DMS53 treated with DMSO at 0.1 percent for 48 hours (cell line): ENCODE measurements at regions not wholly inside any gene's neighbourhood (a gene's known extent, or its start where the extent isn't known, plus 50 kb on each side); places are given as distances from the start of the nearest gene placed in this dataset.
A peak's percentile ranks its signal among the peaks of the same experiment; 100 is the strongest.

Experiments used
- DNase-seq: peaks from one replicate; lab custom pipeline; 2025; ENCODE audit not compliant: unreplicated experiment; lab: John Stamatoyannopoulos, UW

DNA sequence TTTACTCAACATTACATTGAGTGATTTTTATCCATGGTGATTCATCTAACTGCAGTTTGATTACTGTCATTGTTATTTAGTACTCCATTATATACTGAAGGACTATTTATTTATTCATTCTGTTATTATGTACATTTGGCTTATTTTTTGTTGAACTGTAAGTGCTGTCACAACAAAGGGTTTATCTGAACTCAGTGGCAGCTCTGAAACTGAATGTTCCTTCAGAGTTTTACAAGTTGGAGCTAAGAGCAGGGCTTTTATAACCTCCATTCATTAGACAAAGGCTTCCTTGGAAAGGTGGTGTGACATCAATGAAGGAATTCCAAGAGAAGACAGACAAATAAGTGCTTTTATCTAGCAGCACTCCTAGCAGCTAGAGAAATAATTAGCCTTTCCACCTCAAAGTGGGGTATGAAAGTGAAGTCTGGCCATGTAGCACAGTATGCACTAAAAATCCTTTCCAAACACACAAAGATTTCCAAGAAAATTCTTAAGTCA, 83.3 kb upstream of the GORAB start:
- no peak for DNase-seq

- peak; percentile 60 for DNase-seq
Measured at GRCh38 chr1:170457325-170458050, 74.5 kb upstream of the GORAB start.

DNA sequence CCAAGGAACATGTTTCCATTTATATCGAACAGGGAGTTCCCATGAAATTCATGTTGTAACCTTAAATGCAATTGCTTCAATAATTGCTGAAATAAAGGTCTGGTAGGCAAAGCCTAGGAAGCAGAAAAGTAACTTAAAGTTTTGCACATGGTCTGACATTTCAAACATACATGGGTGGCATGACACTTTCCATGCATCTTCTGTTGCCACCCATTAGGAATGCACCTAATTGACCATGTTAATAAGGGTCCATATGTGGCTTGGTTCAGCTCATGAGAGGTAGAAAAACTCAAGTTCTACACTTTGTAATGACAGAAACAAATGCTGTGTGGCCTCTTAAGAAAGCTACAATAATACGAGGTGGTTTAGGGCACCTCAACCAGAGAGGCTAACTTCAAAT, 72.0 kb upstream of the GORAB start:
- DNase-seq: no peak

- no peak for DNase-seq
Measured at GRCh38 chr1:170460414-170461155, 71.4 kb upstream of the GORAB start.

GRCh38 chr1:170461291-170461747, 70.6 kb upstream of the GORAB start:
- DNase-seq: no peak

DNA sequence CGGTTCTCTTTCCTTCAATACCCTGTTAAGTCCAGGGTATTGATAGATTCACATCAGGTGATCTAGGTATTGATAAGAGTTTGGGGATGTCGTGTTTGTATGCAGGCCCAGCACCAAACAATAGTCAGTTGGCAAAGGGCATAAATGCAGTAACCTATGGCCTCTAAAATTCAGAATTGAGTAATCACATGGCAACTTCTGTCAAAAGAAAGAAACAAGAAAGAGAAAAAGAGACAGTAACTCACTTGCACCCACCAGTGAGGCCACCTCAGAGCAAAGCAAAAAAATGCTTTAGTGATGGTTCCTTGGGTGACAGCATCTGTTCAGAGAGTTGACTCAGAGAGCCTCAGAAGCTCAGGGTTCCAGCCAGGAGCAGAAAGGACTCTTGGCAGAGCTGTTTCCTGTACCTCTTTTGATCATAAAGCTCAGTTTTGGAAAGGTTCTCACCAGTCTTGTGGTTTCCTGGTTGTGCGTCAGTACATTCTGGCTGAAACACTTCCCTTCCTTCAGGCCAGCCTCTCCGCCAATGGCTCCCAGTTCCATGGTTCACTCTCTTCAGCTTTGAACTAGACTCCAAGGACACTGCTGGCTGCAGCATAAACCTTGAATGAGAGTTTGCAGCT, 70.1 kb upstream of the GORAB start:
- DNase-seq: no peak

GRCh38 chr1:170470121-170470520, 61.8 kb upstream of the GORAB start:
- DNase-seq: no peak

- no peak for DNase-seq
Measured at GRCh38 chr1:170471398-170472053, 60.4 kb upstream of the GORAB start.

DNA sequence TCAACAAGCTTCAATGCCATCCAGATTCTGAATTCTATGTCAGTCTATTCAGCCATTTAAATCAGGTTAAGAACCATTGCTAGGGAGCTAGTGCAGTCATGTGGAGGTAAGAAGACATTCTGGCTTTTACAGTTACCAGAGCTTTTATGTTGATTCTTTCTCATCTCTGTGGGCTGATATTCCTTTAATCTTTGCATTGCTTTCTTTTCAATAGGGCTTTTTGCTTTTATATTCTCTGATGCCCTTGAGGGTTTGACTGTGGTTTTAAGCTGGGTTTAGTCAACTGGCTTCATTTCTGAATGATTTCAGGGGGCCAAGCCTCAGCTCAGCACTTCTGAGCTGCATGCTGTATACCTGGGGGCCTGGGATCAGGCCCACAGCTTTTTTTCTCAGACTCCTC, 51.0 kb upstream of the GORAB start:
- no peak for DNase-seq
